BE2C (cell line): ENCODE measurements at regions not wholly inside any gene's neighbourhood (a gene's known extent, or its start where the extent isn't known, plus 50 kb on each side); places are given as distances from the start of the nearest gene placed in this dataset.

ENCODE experiments used
- DNase-seq: peaks from one replicate; pipeline ENCODE4 v3.0.0-alpha.2; 2020
- H3K27me3 ChIP-seq: fragments of 250-450 bp; sonication (Bioruptor Pico); 2 replicates; pipeline ENCODE4 v1.5.1; 2020; ENCODE audit warnings: mild to moderate bottlenecking
- H3K36me3 ChIP-seq: fragments of 250-450 bp; sonication (Bioruptor Pico); 2 replicates; pipeline ENCODE4 v1.5.1; 2020; ENCODE audit warnings: mild to moderate bottlenecking
- H3K4me1 ChIP-seq: fragments of 250-450 bp; sonication (Bioruptor Pico); 2 replicates; pipeline ENCODE4 v1.5.1; 2020
- H3K4me3 ChIP-seq: 2 replicates; pipeline ENCODE4 v1.5.1; 2011; ENCODE audit warnings: low read depth, low read length
- H3K9me3 ChIP-seq: fragments of 250-450 bp; sonication (Bioruptor Pico); 2 replicates; pipeline ENCODE4 v1.5.1; 2020
- CTCF ChIP-seq: IDR thresholded peaks from 2 replicates; pipeline ENCODE4 v1.5.1; 2012; ENCODE audit warnings: mild to moderate bottlenecking, low read depth, low read length

DNA sequence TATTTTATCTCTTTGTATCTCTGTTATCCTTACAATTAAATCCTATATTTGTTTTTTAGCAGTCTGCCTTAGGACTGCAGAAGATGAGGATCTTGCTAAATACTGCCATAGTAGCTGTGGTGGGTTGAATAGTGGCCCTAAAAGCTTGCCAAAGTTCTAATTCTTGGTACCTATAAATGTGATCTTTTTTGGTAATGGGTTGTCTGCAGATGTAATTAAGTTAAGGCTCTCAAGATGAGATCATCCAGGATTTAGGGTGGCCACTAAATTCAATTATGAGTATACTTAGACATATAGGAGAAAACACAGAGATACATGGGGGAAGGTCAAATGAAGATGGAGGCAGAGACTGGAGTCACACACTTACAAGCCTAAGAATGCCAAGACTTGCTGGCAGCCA lies 1753.7 kb downstream of the RPA4 start:
- no peak for DNase-seq

GRCh38 chrX:98646351-98646750 lies 1762.6 kb downstream of the RPA4 start:
- H3K36me3 ChIP-seq = no peaks in the 10 kb centered on the region
- no peak overlapping the region for H3K4me3 ChIP-seq
- no peak for TF ChIP-seq CTCF
- H3K27me3 ChIP-seq = no peaks in the 10 kb centered on the region
- H3K9me3 ChIP-seq = no peaks in the 10 kb centered on the region
- H3K4me1 ChIP-seq = no peaks in the 10 kb centered on the region
- no peak for DNase-seq

More for the DNA sequence above, 1753.7 kb downstream of the RPA4 start:
- Histone ChIP-seq H3K9me3 (no peaks in the 10 kb centered on the region), H3K4me3 (no peak overlapping the region), H3K36me3 (no peaks in the 10 kb centered on the region), H3K4me1 (no peaks in the 10 kb centered on the region), H3K27me3 (no peaks in the 10 kb centered on the region)
- no peak for TF ChIP-seq CTCF

DNA sequence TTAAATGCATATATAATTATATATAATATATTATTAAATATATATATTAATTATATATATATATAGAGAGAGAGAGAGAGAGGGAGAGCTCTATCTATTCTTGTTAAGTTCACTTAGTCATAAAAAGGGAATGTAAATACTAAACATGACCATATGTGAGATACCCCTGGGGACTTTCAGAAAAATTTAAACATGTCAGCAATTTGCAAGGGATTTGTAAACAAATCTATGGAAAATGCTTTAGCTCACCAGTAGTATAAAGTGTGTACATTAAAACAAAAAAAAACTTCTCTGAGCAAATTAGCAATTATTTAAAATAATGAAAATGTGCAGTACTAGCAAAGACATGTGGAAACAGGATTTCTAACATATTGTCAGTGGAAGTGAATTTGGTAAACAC lies 1755.5 kb downstream of the PCDH19 start:
- no peaks in the 10 kb centered on the region for H3K27me3 ChIP-seq

More for the DNA sequence above, 1755.5 kb downstream of the PCDH19 start:
- no peaks in the 10 kb centered on the region for H3K36me3 ChIP-seq
- no peak overlapping the region for H3K4me3 ChIP-seq
- H3K9me3 ChIP-seq = no peaks in the 10 kb centered on the region
- no peak for DNase-seq
- no peaks in the 10 kb centered on the region for H3K4me1 ChIP-seq
- no peak for TF ChIP-seq CTCF
